NB4 (cell line): ENCODE measurements at regions not wholly inside any gene's neighbourhood (a gene's known extent, or its start where the extent isn't known, plus 50 kb on each side); places are given as distances from the start of the nearest gene placed in this dataset.

Experiments used
- POLR2A ChIP-seq: IDR thresholded peaks from 2 replicates; pipeline ENCODE4 v1.6.1; 2011; ENCODE audit warnings: mild to moderate bottlenecking; ENCODE audit not compliant: insufficient read length; ENCODE audit errors: extremely low read depth
- TF ChIP-seq, protein P1 (sequence below): IDR thresholded peaks from one replicate; pipeline ENCODE4 v1.5.1; 2012; ENCODE audit warnings: low read depth, low read length

- TF ChIP-seq POLR2A: no peak
- TF ChIP-seq, protein P1, sequence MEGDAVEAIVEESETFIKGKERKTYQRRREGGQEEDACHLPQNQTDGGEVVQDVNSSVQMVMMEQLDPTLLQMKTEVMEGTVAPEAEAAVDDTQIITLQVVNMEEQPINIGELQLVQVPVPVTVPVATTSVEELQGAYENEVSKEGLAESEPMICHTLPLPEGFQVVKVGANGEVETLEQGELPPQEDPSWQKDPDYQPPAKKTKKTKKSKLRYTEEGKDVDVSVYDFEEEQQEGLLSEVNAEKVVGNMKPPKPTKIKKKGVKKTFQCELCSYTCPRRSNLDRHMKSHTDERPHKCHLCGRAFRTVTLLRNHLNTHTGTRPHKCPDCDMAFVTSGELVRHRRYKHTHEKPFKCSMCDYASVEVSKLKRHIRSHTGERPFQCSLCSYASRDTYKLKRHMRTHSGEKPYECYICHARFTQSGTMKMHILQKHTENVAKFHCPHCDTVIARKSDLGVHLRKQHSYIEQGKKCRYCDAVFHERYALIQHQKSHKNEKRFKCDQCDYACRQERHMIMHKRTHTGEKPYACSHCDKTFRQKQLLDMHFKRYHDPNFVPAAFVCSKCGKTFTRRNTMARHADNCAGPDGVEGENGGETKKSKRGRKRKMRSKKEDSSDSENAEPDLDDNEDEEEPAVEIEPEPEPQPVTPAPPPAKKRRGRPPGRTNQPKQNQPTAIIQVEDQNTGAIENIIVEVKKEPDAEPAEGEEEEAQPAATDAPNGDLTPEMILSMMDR: no peak
Measured at GRCh38 chr14:53545217-53545616, 392.1 kb upstream of the DDHD1 start.
